CD14-positive monocyte (primary cell): ENCODE measurements at regions not wholly inside any gene's neighbourhood (a gene's known extent, or its start where the extent isn't known, plus 50 kb on each side); places are given as distances from the start of the nearest gene placed in this dataset.

ENCODE experiments used
- DNase-seq, 3 donors: peaks; one replicate each; pipeline ENCODE4 v3.0.0-alpha.2; 2011 to 2022
- H2AFZ ChIP-seq: 2 replicates; pipeline ENCODE4 v1.6.0; 2012; ENCODE audit warnings: mild to moderate bottlenecking, low read depth, low read length, inconsistent platforms; ENCODE audit not compliant: insufficient read depth, poor library complexity, severe bottlenecking
- H3K27ac ChIP-seq, 2 donors: 1 replicate in 1 of 2; 2 replicates in 1 of 2; pipeline ENCODE4 v1.5.1; 2012 to 2013; ENCODE audit warnings: low read length in 2 of 2, control low read depth in 1 of 2, inconsistent platforms in 1 of 2, low read depth in 1 of 2, mild to moderate bottlenecking in 1 of 2
- H3K27me3 ChIP-seq, 2 donors: one replicate each; pipeline versions ENCODE4 v1.6.0 to v1.6.1; 2011 to 2013; ENCODE audit warnings: low read length in 2 of 2; ENCODE audit not compliant: control insufficient read depth in 2 of 2, insufficient read depth in 2 of 2
- H3K36me3 ChIP-seq, 2 donors: replicated peaks in 1 of 2; 1 replicate in 1 of 2; 2 replicates in 1 of 2; pipeline versions ENCODE4 v1.5.1 to v1.6.1; 2012 to 2013; ENCODE audit warnings: low read length in 2 of 2, control low read depth in 1 of 2, inconsistent platforms in 1 of 2, mild to moderate bottlenecking in 1 of 2; ENCODE audit not compliant: insufficient read depth in 2 of 2, control insufficient read depth in 1 of 2
- H3K4me1 ChIP-seq, 2 donors: 1 replicate in 1 of 2; 2 replicates in 1 of 2; pipeline versions ENCODE4 v1.5.1 to v1.6.1; 2012 to 2013; ENCODE audit warnings: low read length in 2 of 2, control low read depth in 1 of 2, inconsistent platforms in 1 of 2, mild to moderate bottlenecking in 1 of 2, moderate library complexity in 1 of 2; ENCODE audit not compliant: insufficient read depth in 2 of 2, control insufficient read depth in 1 of 2
- H3K4me2 ChIP-seq: replicated peaks from 2 replicates; pipeline ENCODE3; 2012; ENCODE audit warnings: low read length, moderate library complexity, mild to moderate bottlenecking; ENCODE audit not compliant: poor library complexity, severe bottlenecking; ENCODE audit errors: extremely low read depth
- H3K4me3 ChIP-seq, 3 experiments: fragments of 200-600 bp in 1 of 3; sonication (generic) in 1 of 3; replicated peaks in 1 of 3; 1 replicate in 2 of 3; 2 replicates in 1 of 3; pipeline ENCODE4 v1.5.1; 2011 to 2013; ENCODE audit warnings: low read length in 3 of 3, mild to moderate bottlenecking in 3 of 3, control low read depth in 2 of 3, low read depth in 2 of 3, inconsistent platforms in 1 of 3, moderate library complexity in 1 of 3
- H3K79me2 ChIP-seq: 2 replicates; pipeline ENCODE4 v1.6.0; 2012; ENCODE audit warnings: mild to moderate bottlenecking, control low read depth, inconsistent platforms, low read length, moderate library complexity; ENCODE audit not compliant: insufficient read depth
- H3K9ac ChIP-seq: 2 replicates; pipeline ENCODE4 v1.6.0; 2017; ENCODE audit warnings: low read length, mild to moderate bottlenecking; ENCODE audit not compliant: insufficient read depth, poor library complexity, severe bottlenecking
- H3K9me3 ChIP-seq, 2 donors: replicated peaks in 1 of 2; 1 replicate in 1 of 2; 2 replicates in 1 of 2; pipeline versions ENCODE4 v1.5.1 to v1.6.1; 2012 to 2013; ENCODE audit warnings: low read length in 2 of 2, control low read depth in 1 of 2; ENCODE audit not compliant: control insufficient read depth in 1 of 2, insufficient read depth in 1 of 2
- H4K20me1 ChIP-seq: 2 replicates; pipeline ENCODE4 v1.6.0; 2012; ENCODE audit warnings: mild to moderate bottlenecking, low read length, control low read depth, moderate library complexity; ENCODE audit not compliant: insufficient read depth
- H3K27ac Mint-ChIP-seq, 7 donors: one replicate each; pipeline ENCODE4 v1.8.0; 2020; ENCODE audit warnings: mild to moderate bottlenecking in 7 of 7, mixed read lengths in 7 of 7, moderate library complexity in 6 of 7, inconsistent platforms in 2 of 7
- H3K27me3 Mint-ChIP-seq, 3 donors: one replicate each; pipeline ENCODE4 v1.8.0; 2021 to 2022; ENCODE audit warnings: low read depth in 3 of 3, mild to moderate bottlenecking in 3 of 3, mixed read lengths in 3 of 3, moderate library complexity in 3 of 3, inconsistent platforms in 1 of 3
- H3K36me3 Mint-ChIP-seq, 2 donors: one replicate each; pipeline ENCODE4 v1.8.0; 2020; ENCODE audit warnings: mixed read lengths in 2 of 2, inconsistent platforms in 1 of 2, mild to moderate bottlenecking in 1 of 2
- H3K4me1 Mint-ChIP-seq: one replicate; pipeline ENCODE4 v1.8.0; 2020; ENCODE audit warnings: mild to moderate bottlenecking, mixed read lengths
- H3K4me3 Mint-ChIP-seq, 2 donors: one replicate each; pipeline ENCODE4 v1.8.0; 2020; ENCODE audit warnings: mild to moderate bottlenecking in 2 of 2, mixed read lengths in 2 of 2, moderate library complexity in 1 of 2
- H3K9me3 Mint-ChIP-seq, 7 donors: one replicate each; pipeline ENCODE4 v1.8.0; 2020 to 2022; ENCODE audit warnings: mixed read lengths in 7 of 7, mild to moderate bottlenecking in 6 of 7, moderate library complexity in 6 of 7, inconsistent platforms in 2 of 7
- WGBS: methylation state at CpG from one replicate; pipeline ENCODE4 v1.1.5; 2013; ENCODE audit warnings: missing lambda C conversion rate; ENCODE audit not compliant: insufficient coverage; 5-methylcytosine and 5-hydroxymethylcytosine counted together
- intact Hi-C, 2 donors: fragments of 100-400 bp; cut with micrococcal nuclease; formaldehyde crosslinking; loops; one replicate each; pipeline versions ENCODE4 v1.15.0 to v1.15.1; 2023
- TF ChIP-seq, protein P1 (sequence below): fragments of 200-600 bp; IDR thresholded peaks from one replicate; pipeline ENCODE4 v1.8.0; 2022; ENCODE audit warnings: antibody characterized with exemption, mild to moderate bottlenecking

- H3K36me3 Mint-ChIP-seq = no peaks in the 10 kb centered on the region
- WGBS = no CpG with 5 or more reads among the region's 1 CpG
- H3K4me1 Mint-ChIP-seq = no peaks in the 10 kb centered on the region
- TF ChIP-seq, protein P1, sequence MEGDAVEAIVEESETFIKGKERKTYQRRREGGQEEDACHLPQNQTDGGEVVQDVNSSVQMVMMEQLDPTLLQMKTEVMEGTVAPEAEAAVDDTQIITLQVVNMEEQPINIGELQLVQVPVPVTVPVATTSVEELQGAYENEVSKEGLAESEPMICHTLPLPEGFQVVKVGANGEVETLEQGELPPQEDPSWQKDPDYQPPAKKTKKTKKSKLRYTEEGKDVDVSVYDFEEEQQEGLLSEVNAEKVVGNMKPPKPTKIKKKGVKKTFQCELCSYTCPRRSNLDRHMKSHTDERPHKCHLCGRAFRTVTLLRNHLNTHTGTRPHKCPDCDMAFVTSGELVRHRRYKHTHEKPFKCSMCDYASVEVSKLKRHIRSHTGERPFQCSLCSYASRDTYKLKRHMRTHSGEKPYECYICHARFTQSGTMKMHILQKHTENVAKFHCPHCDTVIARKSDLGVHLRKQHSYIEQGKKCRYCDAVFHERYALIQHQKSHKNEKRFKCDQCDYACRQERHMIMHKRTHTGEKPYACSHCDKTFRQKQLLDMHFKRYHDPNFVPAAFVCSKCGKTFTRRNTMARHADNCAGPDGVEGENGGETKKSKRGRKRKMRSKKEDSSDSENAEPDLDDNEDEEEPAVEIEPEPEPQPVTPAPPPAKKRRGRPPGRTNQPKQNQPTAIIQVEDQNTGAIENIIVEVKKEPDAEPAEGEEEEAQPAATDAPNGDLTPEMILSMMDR = no peak
- Histone ChIP-seq H3K79me2 (no peaks in the 10 kb centered on the region), H3K9ac (no peak overlapping the region), H3K4me2 (no peak overlapping the region), H3K27ac (no peak overlapping the region), H2AFZ (no peak overlapping the region), H3K36me3 (no peaks in the 10 kb centered on the region), H3K9me3 (no peaks in the 10 kb centered on the region), H3K4me3 (no peak overlapping the region), H3K4me1 (no peaks in the 10 kb centered on the region), H4K20me1 (no peaks in the 10 kb centered on the region), H3K27me3 (no peaks in the 10 kb centered on the region)
- H3K9me3 Mint-ChIP-seq = peaks cover 0 to 10% (median 0%) of the 10 kb centered on the region in 7 donors
- no peak overlapping the region for H3K27ac Mint-ChIP-seq
- H3K4me3 Mint-ChIP-seq = no peak overlapping the region
- intact Hi-C loops = no loop called here
- H3K27me3 Mint-ChIP-seq = no peaks in the 10 kb centered on the region
- DNase-seq = no peak
Measured at GRCh38 chr5:4548341-4548740, 591.8 kb upstream of the ADAMTS16 start.

DNA sequence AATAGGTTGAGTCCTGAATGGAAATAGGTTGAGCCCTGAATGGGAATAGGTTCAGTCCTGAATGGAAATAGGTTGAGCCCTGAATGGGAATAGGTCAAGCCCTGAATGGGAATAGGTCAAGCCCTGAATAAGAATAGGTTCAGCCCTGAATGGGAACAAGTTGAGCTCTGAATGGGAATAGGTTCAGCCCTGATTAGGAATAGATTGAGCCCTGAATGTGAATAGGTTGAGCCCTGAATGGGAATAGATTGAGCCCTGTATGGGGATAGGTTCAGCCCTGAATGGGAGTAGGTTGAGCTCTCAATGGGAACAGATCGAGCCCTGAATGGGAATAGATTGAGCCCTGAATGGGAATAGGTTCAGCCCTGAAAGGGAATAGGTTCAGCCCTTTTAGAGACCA is 590.8 kb upstream of the ADAMTS16 start:
- Mint-ChIP-seq H3K27ac (peak overlapping the region in 1 of 7 donors; percentile 58), H3K9me3 (peaks cover 0 to 12% (median 4%) of the 10 kb centered on the region in 7 donors), H3K4me1 (no peaks in the 10 kb centered on the region), H3K4me3 (no peak overlapping the region), H3K27me3 (no peaks in the 10 kb centered on the region), H3K36me3 (no peaks in the 10 kb centered on the region)
- Histone ChIP-seq H3K36me3 (no peaks in the 10 kb centered on the region), H3K9ac (no peak overlapping the region), H3K27me3 (no peaks in the 10 kb centered on the region), H3K27ac (no peak overlapping the region), H2AFZ (no peak overlapping the region), H3K4me3 (no peak overlapping the region), H3K4me1 (no peaks in the 10 kb centered on the region), H3K79me2 (no peaks in the 10 kb centered on the region), H4K20me1 (no peaks in the 10 kb centered on the region), H3K4me2 (no peak overlapping the region), H3K9me3 (peaks cover 0 to 3% of the 10 kb centered on the region in 2 donors)
- 67% methylated on average over 1 of the region's 1 CpG for WGBS
- DNase-seq = no peak
- TF ChIP-seq, protein P1 = no peak
- intact Hi-C loops = no loop called here
